Glomerular endothelial cell (primary cell): ENCODE measurements at regions not wholly inside any gene's neighbourhood (a gene's known extent, or its start where the extent isn't known, plus 50 kb on each side); places are given as distances from the start of the nearest gene placed in this dataset.

Experiments
- DNase-seq: peaks from one replicate; pipeline ENCODE4 v3.0.0-alpha.2; 2011; ENCODE audit warnings: low read depth, low spot score; ENCODE audit errors: extremely low read depth

DNA sequence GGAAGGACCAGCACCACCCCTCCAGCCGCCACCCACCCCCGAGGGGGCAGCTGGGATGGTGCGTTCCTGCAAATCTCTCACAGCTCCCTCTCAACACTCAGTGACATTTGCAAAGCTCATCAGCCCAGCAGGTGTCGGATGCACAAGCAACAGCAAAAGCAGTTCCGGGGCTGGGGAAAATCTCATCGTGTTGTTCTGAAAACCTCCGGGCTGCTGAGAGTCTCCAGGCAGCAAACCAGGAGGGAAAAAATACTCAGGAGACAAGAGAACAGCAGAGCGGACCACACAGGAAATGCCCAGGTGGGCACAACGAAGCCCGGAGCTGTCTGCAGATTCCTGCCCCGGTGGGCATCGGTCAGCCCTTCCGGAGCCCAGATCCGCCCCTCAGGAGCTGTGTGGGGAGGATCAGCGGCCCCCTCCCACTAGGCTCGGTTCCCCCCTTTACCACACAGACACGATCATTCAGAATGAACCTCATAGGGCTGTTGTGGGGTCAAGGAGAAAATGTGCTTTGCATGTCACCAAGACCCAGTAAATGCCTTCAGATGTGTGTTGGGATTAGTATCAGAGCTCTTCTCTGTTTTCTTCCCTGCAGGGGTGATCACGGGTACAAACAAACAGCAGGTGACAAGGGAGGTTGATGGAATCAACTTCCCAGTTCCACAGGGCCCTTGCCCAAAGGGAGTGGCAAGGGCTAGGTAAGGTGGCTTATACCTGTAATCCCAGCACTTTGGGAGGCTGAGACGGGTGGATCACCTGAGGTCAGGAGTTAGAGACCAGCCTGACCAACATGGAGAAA is 127.0 kb upstream of the TIAM1 start:
- no peak for DNase-seq

- no peak for DNase-seq
Observed at GRCh38 chr21:31460980-31461379, 116.9 kb upstream of the TIAM1 start.

DNA sequence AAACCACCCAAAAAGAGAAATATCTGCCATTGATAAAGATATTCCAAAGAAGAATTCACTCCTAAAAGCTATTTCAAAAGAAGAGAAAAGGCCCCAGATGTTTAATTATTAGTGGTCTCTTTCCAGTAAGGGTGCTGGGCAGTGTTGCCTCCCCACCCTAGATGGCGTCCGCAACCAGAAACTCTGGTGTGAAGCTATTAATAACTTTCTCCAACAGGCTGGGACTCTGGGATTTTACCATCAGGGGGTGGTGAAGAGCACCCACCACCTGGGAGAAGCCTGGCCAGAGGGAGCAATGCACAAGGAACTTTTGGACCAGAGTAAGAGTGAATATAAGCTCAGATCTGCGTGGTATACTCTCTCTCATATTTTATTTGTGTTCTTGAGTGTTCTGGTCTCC is 115.4 kb upstream of the TIAM1 start:
- DNase-seq: no peak

DNA sequence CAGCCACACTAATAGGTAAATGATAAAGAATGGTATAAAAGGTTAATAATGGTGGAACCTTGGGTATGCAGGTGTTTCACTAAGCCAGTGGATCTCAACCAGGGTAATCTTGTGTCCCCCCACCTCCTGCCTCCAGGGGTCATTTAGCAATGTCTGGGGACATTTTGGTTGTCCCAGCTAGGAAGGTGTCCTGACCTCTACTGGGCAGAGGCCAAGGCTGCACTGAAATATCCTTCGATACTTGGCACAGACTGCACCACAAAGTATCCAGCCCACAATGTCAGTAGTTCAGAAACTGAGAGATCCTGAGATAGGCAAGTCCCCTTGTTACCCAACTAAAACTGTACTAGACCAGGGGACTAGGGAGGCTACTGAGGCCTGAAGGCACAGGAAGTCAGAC is 113.6 kb upstream of the TIAM1 start:
- DNase-seq: no peak

GRCh38 chr21:31456201-31456600 is 112.1 kb upstream of the TIAM1 start:
- no peak for DNase-seq

- no peak for DNase-seq
Observed at GRCh38 chr21:31455506-31455905, 111.4 kb upstream of the TIAM1 start.

GRCh38 chr21:31450980-31451379 is 106.9 kb upstream of the TIAM1 start:
- DNase-seq: no peak

DNA sequence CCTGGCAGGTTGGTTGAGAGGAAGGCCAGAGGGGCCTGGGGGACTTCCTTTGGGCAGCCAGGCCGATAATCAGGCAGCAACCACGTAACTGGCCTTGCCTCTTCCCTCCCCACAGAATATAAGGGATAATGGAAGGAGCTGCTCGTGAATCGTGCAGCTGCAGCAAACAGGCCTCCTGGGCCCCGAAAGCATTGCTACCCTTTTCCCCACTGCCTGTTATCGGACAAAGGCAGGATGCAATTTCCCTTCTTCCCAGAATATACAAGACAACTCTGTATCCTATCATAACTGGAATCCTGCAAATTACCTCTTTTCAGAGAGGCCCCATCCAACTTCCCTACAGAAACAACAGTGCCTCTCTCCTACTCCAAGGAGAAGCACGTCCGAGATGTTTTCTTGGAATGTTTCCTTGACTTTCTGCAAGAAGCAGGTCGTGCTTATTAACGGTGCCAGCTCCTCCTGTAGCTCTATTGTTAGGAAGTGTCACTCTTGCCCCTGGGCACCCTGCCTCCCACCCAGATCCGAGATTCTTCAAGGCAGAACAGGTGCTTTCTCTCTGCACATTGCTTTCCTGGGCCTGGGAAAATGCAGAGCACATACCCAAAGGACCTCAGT is 106.0 kb upstream of the TIAM1 start:
- DNase-seq: no peak

GRCh38 chr21:31448496-31448895 is 104.4 kb upstream of the TIAM1 start:
- DNase-seq: no peak

DNA sequence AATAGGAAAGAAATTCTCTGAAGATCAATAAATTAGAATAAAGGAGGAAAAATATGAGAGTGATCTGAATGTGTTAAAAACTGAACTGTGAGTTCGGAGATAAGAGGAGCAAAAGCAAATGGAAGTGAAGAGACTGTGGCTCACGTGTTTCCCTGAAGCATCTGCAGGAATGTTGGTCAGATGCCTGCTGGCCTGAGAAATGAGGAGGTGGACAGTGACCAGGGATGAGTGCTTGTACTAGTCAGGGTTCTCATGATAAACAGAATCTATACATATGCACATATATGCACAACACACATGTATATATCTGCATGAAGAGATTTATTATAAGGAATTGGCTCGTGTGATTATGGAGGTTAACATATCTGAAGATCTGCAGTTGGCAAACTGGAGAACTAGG is 103.4 kb upstream of the TIAM1 start:
- DNase-seq: no peak

- no peak for DNase-seq
Observed at GRCh38 chr21:31446226-31446855, 102.3 kb upstream of the TIAM1 start.

- DNase-seq: no peak
Observed at GRCh38 chr21:31445137-31445536, 101.1 kb upstream of the TIAM1 start.

DNA sequence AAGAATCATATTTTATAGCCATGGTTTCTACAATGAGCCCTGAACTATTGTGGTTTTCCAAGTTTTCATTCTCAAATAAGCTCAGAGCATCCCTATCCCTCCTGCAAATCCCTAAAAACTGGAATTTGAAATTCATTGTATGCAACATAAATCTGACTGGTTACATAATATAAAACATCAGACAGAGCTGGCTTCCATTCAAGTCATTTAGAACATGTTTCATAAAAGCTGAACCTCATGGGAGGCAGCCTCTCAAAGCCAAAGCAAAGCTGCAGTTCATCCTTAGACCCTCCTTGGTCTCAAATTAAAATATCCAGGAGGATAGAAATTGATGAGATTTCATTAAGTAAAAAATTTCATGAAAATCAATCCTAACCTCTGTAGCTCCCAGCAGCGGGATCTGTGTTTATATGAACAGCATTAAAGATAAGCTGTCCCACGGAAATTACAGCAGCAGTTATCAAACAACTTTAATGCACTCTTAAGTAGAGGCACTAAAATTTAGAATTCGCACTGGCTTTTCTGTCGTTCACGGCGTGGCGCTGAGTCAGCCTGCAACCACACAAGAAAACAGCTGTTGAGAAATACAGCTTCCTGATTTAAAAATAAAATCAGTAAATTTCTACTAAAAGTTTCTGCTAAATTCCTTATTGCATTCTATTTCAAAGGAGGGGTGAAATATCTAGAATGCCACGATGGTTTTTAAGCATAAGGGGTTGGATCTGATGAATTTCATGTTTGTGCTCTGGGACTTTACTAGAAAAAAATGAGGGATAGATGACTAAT is 99.9 kb upstream of the TIAM1 start:
- no peak for DNase-seq

DNA sequence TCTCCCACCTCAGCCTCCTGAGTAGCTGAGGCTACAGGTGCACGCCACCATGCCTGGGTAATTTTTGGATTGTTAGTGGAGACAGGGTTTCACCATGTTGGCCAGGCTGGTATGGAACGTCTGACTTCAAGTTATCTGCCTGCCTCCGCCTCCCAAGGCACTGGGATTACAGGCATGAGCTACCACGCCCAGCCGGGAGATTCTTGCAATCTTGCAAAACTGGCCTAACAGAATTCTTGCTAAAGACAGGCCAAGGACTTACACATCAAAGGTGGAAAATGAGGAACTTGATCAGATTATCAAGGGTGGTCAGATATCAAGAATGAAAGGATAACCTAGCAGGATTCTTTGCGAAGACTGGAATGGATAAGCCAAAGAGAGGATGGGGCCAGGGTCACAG is 98.3 kb upstream of the TIAM1 start:
- DNase-seq: no peak

GRCh38 chr21:31429506-31429905 is 85.4 kb upstream of the TIAM1 start:
- no peak for DNase-seq

- no peak for DNase-seq
Observed at GRCh38 chr21:31426235-31426797, 82.3 kb upstream of the TIAM1 start.

DNA sequence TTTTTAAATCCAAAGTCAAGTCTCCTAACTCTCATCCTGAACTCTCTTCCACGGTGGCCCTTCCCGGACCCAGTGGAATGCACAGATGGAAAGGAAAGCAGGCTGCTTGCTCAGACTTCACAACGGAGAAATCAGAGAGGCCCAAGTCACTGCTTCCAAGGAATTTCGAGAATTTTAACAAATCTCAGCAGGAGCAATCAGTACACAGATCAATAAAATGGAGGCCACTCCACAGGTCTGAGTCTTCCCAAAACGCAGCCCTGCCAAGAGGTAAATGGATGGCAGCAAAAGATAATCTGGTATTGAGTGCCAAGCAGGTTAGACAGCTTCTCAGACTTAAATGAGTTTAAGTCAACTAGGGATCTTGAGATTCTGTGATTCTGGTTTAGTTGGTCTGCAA is 81.1 kb upstream of the TIAM1 start:
- no peak for DNase-seq

GRCh38 chr21:31424058-31424457 is 80.0 kb upstream of the TIAM1 start:
- DNase-seq: no peak

- DNase-seq: no peak
Observed at GRCh38 chr21:31420988-31421387, 76.9 kb upstream of the TIAM1 start.

DNA sequence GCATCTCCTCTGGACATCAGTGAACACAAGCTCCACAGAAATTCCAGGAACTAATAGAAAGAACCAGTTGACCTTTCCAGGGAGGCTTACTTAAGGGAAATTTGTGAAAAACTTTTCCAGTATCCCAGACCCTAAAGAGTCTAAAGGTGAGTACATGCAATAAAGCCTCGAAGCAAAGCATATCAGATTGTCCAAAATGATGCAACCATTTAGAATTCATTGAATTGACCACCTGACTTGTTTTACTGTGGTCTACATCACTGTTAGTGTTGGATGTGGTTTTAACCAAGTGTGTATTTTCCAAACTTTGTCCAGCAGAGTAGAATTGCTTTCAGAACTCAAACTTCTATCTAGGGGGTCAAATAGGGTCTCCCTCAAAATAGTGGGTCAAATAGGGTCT is 76.3 kb upstream of the TIAM1 start:
- DNase-seq: no peak

DNA sequence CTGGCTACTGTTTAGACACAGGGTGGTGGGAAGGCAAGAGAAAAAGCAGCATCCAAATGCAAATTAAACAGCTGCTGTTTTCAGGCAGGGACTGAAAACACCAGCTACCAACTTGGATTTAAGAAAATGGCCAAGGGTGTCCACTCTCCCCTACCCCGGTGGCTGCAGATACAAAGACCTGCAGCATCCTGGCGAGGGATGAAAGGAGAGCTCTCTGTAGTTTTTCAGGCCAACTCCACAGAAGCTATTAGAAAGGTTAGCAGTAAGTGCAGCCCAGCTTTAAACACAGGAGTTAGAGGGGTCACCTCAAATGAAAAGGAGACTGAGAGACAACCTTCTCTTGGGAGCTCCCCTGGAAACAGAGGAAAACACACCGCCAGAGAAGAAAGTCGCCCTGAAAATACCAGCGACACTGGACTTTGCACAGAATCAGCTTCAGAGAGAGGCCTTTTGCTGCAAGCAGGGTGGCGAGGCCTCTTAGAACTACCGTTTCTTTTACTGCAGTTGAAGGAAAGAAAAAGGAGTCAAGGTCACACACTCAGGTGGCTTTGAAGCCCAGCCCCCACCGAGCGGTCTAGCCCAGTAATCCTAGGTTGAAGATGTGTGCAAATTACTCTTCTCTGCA is 74.4 kb upstream of the TIAM1 start:
- no peak for DNase-seq
